ENCODE measurements at regions not wholly inside any gene's neighbourhood (a gene's known extent, or its start where the extent isn't known, plus 50 kb on each side); places are given as distances from the start of the nearest gene placed in this dataset.

DNA sequence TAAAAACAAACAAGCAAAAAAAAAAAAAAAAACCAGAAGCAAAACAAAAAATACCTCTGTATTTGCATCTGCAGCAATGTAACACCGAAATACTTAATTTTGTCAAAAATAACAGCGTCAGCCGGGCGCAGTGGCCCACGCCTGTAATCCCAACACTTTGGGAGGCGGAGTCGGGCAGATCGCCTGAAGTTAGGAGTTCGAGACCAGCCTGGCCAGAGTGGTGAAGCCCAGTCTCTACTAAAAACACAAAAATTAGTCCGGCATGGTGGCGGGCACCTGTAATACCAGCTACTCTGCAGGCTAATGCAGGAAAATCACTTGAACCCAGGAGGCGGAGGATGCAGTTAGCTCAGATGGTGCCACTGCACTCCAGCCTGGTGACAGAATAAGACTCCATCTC lies 683.5 kb upstream of the CA10 start:
- TF ChIP-seq, protein P1, sequence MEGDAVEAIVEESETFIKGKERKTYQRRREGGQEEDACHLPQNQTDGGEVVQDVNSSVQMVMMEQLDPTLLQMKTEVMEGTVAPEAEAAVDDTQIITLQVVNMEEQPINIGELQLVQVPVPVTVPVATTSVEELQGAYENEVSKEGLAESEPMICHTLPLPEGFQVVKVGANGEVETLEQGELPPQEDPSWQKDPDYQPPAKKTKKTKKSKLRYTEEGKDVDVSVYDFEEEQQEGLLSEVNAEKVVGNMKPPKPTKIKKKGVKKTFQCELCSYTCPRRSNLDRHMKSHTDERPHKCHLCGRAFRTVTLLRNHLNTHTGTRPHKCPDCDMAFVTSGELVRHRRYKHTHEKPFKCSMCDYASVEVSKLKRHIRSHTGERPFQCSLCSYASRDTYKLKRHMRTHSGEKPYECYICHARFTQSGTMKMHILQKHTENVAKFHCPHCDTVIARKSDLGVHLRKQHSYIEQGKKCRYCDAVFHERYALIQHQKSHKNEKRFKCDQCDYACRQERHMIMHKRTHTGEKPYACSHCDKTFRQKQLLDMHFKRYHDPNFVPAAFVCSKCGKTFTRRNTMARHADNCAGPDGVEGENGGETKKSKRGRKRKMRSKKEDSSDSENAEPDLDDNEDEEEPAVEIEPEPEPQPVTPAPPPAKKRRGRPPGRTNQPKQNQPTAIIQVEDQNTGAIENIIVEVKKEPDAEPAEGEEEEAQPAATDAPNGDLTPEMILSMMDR (IDR thresholded peaks at IDR 0.05): no peak
- CTCF ChIA-PET: no interaction called here
- Mint-ChIP-seq H3K4me1 (ENCODE audit: low read depth) (no peaks in the 10 kb centered on the region), H3K27me3 (no peaks in the 10 kb centered on the region), H3K36me3 (ENCODE audit: low read depth) (no peaks in the 10 kb centered on the region), H3K27ac (no peak overlapping the region), H3K9me3 (peaks cover 12% of the 10 kb centered on the region), H3K4me3 (no peak overlapping the region)
- DNase-seq (no peak), ATAC-seq (no peak)
- POLR2A ChIA-PET: no interaction called here
- intact Hi-C loops (cut with micrococcal nuclease): no loop called here

- DNase-seq (no peak), ATAC-seq (no peak)
- no peaks in the 10 kb centered on the region for H3K4me1 Mint-ChIP-seq (ENCODE audit: low read depth)
- TF ChIP-seq, protein P1 (IDR thresholded peaks at IDR 0.05): no peak
- H3K4me3 Mint-ChIP-seq: no peak overlapping the region
- H3K27ac Mint-ChIP-seq: no peak overlapping the region
- ChIA-PET POLR2A (no interaction called here), CTCF (no interaction called here)
- H3K36me3 Mint-ChIP-seq (ENCODE audit: low read depth): no peaks in the 10 kb centered on the region
- intact Hi-C loops (cut with micrococcal nuclease): no loop called here
- H3K9me3 Mint-ChIP-seq: peaks cover 9% of the 10 kb centered on the region
- H3K27me3 Mint-ChIP-seq: no peaks in the 10 kb centered on the region
Observed at GRCh38 chr17:52837492-52837891, 679.0 kb upstream of the CA10 start.

DNA sequence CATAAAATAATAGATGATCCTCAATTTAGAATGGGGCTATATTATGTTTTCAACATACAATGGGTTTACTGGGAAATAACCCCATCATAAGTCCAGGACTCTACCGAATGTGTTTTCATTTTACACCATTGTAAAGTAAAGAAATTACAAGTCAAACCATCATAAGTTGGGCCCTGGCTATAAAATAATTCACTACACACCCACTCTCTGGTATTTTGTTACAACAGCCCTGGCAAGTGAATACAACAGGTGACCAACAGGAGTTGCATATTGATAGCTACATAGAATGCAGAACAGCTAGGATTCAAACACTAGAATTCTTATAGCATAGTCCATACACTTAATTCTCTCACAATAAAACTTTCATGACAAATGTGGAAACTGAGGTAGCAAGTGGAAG lies 673.0 kb upstream of the CA10 start:
- H3K27me3 Mint-ChIP-seq: no peaks in the 10 kb centered on the region
- no peak overlapping the region for H3K4me3 Mint-ChIP-seq
- no peak overlapping the region for H3K27ac Mint-ChIP-seq
- TF ChIP-seq, protein P1 (IDR thresholded peaks at IDR 0.05): no peak
- DNase-seq (no peak), ATAC-seq (no peak)
- intact Hi-C loops (cut with micrococcal nuclease): no loop called here
- POLR2A ChIA-PET: no interaction called here
- no peaks in the 10 kb centered on the region for H3K9me3 Mint-ChIP-seq
- CTCF ChIA-PET: no interaction called here
- no peaks in the 10 kb centered on the region for H3K36me3 Mint-ChIP-seq (ENCODE audit: low read depth)
- no peaks in the 10 kb centered on the region for H3K4me1 Mint-ChIP-seq (ENCODE audit: low read depth)

DNA sequence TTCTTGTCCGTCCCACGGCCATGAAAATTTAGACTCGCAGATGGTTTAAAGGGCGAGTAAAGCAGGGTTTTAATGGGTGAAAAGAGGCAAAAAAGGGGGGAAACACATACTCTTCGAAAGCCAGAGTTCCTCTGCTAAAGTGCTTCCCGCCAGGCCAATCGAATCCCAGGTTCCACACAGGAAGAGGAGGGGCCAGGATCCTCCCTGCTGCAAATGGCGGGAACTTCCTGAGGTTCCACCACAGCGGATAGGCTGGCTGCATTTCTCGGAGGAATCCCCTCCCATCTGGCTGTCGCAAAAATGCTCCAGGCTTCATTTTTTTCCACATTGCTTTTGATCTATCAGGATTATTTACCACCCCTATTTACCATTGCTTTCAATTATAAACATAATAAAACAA lies 670.1 kb upstream of the CA10 start:
- no peak overlapping the region for H3K27ac Mint-ChIP-seq
- intact Hi-C loops (cut with micrococcal nuclease): no loop called here
- POLR2A ChIA-PET: no interaction called here
- H3K4me3 Mint-ChIP-seq: no peak overlapping the region
- H3K4me1 Mint-ChIP-seq (ENCODE audit: low read depth): no peaks in the 10 kb centered on the region
- H3K27me3 Mint-ChIP-seq: no peaks in the 10 kb centered on the region
- TF ChIP-seq, protein P1 (IDR thresholded peaks at IDR 0.05): no peak
- CTCF ChIA-PET: no interaction called here
- H3K9me3 Mint-ChIP-seq: peaks cover 3% of the 10 kb centered on the region
- ATAC-seq (no peak), DNase-seq (no peak)
- H3K36me3 Mint-ChIP-seq (ENCODE audit: low read depth): no peaks in the 10 kb centered on the region

DNA sequence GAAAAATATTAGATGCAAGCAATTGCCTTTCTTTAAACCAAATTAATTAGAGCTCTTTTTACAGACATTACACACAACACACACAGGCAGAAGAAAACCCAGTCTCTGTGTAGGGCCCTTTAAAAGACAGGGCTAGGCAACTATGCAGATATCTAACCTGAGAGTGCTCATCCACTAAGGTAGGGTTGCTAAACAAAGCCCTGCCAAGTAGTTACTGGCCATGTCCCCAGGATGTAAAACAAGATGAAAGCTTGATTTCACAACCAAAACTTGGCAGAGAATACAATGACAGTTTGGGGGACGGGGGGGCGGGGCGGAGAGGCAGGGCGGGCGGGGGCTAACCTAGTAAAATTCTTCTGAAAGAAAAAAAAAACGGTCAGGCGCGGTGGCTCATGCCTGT lies 669.0 kb upstream of the CA10 start:
- DNase-seq (no peak), ATAC-seq (no peak)
- no peaks in the 10 kb centered on the region for H3K4me1 Mint-ChIP-seq (ENCODE audit: low read depth)
- ChIA-PET CTCF (no interaction called here), POLR2A (no interaction called here)
- TF ChIP-seq, protein P1 (IDR thresholded peaks at IDR 0.05): no peak
- no peak overlapping the region for H3K27ac Mint-ChIP-seq
- no peak overlapping the region for H3K4me3 Mint-ChIP-seq
- H3K36me3 Mint-ChIP-seq (ENCODE audit: low read depth): no peaks in the 10 kb centered on the region
- intact Hi-C loops (cut with micrococcal nuclease): no loop called here
- no peaks in the 10 kb centered on the region for H3K27me3 Mint-ChIP-seq
- peaks cover 3% of the 10 kb centered on the region for H3K9me3 Mint-ChIP-seq

Measured in activated CD8-positive, alpha-beta T cell treated with anti-CD3 and anti-CD28 coated beads for 36 hours (primary cell).